Ishikawa (cell line): ENCODE measurements at regions not wholly inside any gene's neighbourhood (a gene's known extent, or its start where the extent isn't known, plus 50 kb on each side); places are given as distances from the start of the nearest gene placed in this dataset.

Experiments used
- CEBPB ChIP-seq: IDR thresholded peaks from 2 replicates; pipeline ENCODE4 v1.6.1; 2012
- EP300 ChIP-seq: IDR thresholded peaks from 2 replicates; pipeline ENCODE4 v1.6.1; 2012; ENCODE audit warnings: borderline replicate concordance
- FOXM1 ChIP-seq: IDR thresholded peaks from 2 replicates; pipeline ENCODE4 v1.6.1; 2012; ENCODE audit warnings: low read depth, borderline replicate concordance
- MAX ChIP-seq: IDR thresholded peaks from 2 replicates; pipeline ENCODE4 v1.6.1; 2012
- RAD21 ChIP-seq: IDR thresholded peaks from 2 replicates; pipeline ENCODE4 v1.6.1; 2012; ENCODE audit warnings: low read depth
- REST ChIP-seq: IDR thresholded peaks from 2 replicates; pipeline ENCODE4 v1.6.1; 2012; ENCODE audit warnings: low read depth, mild to moderate bottlenecking
- TCF12 ChIP-seq: IDR thresholded peaks from 2 replicates; pipeline ENCODE4 v1.6.1; 2012; ENCODE audit warnings: low read depth
- YY1 ChIP-seq: IDR thresholded peaks from 2 replicates; pipeline ENCODE4 v1.6.1; 2012; ENCODE audit warnings: low read depth

- TF ChIP-seq CEBPB = no peak
- TF ChIP-seq TCF12 = no peak
- no peak for TF ChIP-seq EP300
- TF ChIP-seq RAD21 = no peak
- no peak for TF ChIP-seq FOXM1
- no peak for TF ChIP-seq MAX
- no peak for TF ChIP-seq YY1
- TF ChIP-seq REST = no peak
Observed at GRCh38 chr3:101149251-101149650, 156.0 kb upstream of the ABI3BP start.
